ENCODE measurements at regions not wholly inside any gene's neighbourhood (a gene's known extent, or its start where the extent isn't known, plus 50 kb on each side); places are given as distances from the start of the nearest gene placed in this dataset.

DNA sequence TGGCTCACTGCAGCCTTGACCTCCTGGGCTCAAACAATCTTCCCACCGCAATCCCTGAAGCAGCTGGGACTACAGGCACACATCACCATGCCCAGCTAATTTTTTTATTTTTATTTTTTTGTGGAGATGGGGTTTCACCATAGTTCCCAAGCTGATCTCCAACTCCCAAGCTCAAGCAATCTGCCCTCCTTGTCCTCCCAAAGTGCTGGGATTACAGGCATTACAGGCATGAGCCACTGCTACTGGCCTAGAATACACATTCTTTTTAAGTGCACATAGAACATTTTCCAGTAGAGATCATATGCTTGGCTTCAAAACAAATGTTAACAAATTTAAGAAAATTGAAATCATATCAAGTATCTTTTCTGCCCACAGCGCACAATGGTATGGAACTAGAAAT lies 176.8 kb upstream of the MARCKS start:
- no peak for DNase-seq
- Histone ChIP-seq H3K4me2 (no peak overlapping the region), H4K20me1 (ENCODE audit: insufficient read depth) (no peaks in the 10 kb centered on the region), H3K4me3 (ENCODE audit: low read depth in 2 of 2, low read length in 1 of 2) (no peak overlapping the region), H3K79me2 (ENCODE audit: insufficient read depth) (no peaks in the 10 kb centered on the region), H3K36me3 (replicated peaks in 1 of 2; ENCODE audit: control insufficient read depth in 1 of 2, insufficient read depth in 2 of 2, low read length in 1 of 2) (no peaks in the 10 kb centered on the region), H3K27ac (ENCODE audit: low read depth in 2 of 2, low read length in 1 of 2) (no peak overlapping the region), H2AFZ (ENCODE audit: low read depth) (no peak overlapping the region), H3K9me3 (no peaks in the 10 kb centered on the region), H3K27me3 (ENCODE audit: insufficient read depth) (no peaks in the 10 kb centered on the region), H3F3A (replicated peaks; ENCODE audit: insufficient read depth) (peaks cover 1% of the 10 kb centered on the region), H3K9me2 (no peaks in the 10 kb centered on the region), H3K9ac (no peak overlapping the region), H3K4me1 (ENCODE audit: control insufficient read depth in 1 of 2, insufficient read depth in 2 of 2, low read depth in 1 of 2, low read length in 1 of 2) (no peaks in the 10 kb centered on the region)
- POLR2A ChIA-PET = no interaction called here
- no peak for TF ChIP-seq RFX5 (IDR thresholded peaks at IDR 0.05; ENCODE audit: low read length)
- TF ChIP-seq MEF2A (IDR thresholded peaks at IDR 0.05; ENCODE audit: borderline replicate concordance, low read depth) = no peak
- TF ChIP-seq, protein P1, sequence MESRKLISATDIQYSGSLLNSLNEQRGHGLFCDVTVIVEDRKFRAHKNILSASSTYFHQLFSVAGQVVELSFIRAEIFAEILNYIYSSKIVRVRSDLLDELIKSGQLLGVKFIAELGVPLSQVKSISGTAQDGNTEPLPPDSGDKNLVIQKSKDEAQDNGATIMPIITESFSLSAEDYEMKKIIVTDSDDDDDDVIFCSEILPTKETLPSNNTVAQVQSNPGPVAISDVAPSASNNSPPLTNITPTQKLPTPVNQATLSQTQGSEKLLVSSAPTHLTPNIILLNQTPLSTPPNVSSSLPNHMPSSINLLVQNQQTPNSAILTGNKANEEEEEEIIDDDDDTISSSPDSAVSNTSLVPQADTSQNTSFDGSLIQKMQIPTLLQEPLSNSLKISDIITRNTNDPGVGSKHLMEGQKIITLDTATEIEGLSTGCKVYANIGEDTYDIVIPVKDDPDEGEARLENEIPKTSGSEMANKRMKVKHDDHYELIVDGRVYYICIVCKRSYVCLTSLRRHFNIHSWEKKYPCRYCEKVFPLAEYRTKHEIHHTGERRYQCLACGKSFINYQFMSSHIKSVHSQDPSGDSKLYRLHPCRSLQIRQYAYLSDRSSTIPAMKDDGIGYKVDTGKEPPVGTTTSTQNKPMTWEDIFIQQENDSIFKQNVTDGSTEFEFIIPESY (IDR thresholded peaks at IDR 0.05; ENCODE audit: borderline replicate concordance, low read depth) = no peak
- no peak for TF ChIP-seq GATA2 (CRISPR knock-in tag; IDR thresholded peaks at IDR 0.05)
- no peak for TF ChIP-seq JUND (IDR thresholded peaks at IDR 0.05)
- no peak for TF ChIP-seq TAF1 (IDR thresholded peaks at IDR 0.05; ENCODE audit: borderline replicate concordance, low read depth, low read length)
- no peak for TF ChIP-seq FOSL2 (IDR thresholded peaks at IDR 0.05; ENCODE audit: borderline replicate concordance, low read depth)
- no peak for TF ChIP-seq FOXM1 (IDR thresholded peaks at IDR 0.05; ENCODE audit: low read depth)
- TF ChIP-seq MXI1 (IDR thresholded peaks at IDR 0.05; ENCODE audit: low read depth, low read length) = no peak
- no peak for TF ChIP-seq FOXJ3 (CRISPR knock-in tag; IDR thresholded peaks at IDR 0.05)
- TF ChIP-seq, protein P2, sequence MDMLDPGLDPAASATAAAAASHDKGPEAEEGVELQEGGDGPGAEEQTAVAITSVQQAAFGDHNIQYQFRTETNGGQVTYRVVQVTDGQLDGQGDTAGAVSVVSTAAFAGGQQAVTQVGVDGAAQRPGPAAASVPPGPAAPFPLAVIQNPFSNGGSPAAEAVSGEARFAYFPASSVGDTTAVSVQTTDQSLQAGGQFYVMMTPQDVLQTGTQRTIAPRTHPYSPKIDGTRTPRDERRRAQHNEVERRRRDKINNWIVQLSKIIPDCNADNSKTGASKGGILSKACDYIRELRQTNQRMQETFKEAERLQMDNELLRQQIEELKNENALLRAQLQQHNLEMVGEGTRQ (IDR thresholded peaks at IDR 0.05; ENCODE audit: borderline replicate concordance, low read depth, low read length) = no peak
- TF ChIP-seq, protein P3, sequence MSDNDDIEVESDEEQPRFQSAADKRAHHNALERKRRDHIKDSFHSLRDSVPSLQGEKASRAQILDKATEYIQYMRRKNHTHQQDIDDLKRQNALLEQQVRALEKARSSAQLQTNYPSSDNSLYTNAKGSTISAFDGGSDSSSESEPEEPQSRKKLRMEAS (IDR thresholded peaks at IDR 0.05; ENCODE audit: low read depth) = no peak
- TF ChIP-seq, protein P4, sequence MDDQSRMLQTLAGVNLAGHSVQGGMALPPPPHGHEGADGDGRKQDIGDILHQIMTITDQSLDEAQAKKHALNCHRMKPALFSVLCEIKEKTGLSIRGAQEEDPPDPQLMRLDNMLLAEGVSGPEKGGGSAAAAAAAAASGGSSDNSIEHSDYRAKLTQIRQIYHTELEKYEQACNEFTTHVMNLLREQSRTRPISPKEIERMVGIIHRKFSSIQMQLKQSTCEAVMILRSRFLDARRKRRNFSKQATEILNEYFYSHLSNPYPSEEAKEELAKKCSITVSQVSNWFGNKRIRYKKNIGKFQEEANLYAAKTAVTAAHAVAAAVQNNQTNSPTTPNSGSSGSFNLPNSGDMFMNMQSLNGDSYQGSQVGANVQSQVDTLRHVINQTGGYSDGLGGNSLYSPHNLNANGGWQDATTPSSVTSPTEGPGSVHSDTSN (IDR thresholded peaks at IDR 0.05) = no peak
- TF ChIP-seq, protein P5, sequence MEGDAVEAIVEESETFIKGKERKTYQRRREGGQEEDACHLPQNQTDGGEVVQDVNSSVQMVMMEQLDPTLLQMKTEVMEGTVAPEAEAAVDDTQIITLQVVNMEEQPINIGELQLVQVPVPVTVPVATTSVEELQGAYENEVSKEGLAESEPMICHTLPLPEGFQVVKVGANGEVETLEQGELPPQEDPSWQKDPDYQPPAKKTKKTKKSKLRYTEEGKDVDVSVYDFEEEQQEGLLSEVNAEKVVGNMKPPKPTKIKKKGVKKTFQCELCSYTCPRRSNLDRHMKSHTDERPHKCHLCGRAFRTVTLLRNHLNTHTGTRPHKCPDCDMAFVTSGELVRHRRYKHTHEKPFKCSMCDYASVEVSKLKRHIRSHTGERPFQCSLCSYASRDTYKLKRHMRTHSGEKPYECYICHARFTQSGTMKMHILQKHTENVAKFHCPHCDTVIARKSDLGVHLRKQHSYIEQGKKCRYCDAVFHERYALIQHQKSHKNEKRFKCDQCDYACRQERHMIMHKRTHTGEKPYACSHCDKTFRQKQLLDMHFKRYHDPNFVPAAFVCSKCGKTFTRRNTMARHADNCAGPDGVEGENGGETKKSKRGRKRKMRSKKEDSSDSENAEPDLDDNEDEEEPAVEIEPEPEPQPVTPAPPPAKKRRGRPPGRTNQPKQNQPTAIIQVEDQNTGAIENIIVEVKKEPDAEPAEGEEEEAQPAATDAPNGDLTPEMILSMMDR (IDR thresholded peaks at IDR 0.05) = no peak
- TF ChIP-seq, protein P6, sequence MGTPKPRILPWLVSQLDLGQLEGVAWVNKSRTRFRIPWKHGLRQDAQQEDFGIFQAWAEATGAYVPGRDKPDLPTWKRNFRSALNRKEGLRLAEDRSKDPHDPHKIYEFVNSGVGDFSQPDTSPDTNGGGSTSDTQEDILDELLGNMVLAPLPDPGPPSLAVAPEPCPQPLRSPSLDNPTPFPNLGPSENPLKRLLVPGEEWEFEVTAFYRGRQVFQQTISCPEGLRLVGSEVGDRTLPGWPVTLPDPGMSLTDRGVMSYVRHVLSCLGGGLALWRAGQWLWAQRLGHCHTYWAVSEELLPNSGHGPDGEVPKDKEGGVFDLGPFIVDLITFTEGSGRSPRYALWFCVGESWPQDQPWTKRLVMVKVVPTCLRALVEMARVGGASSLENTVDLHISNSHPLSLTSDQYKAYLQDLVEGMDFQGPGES (IDR thresholded peaks at IDR 0.05; ENCODE audit: low read depth, low read length) = no peak
- CTCF ChIA-PET = no interaction called here
- WGBS (ENCODE audit: low lambda C conversion rate) = 99% methylated on average over 2 of the region's 2 CpGs

Data from SK-N-SH (cell line).